Prostate gland (tissue), 2 donors: ENCODE measurements at regions not wholly inside any gene's neighbourhood (a gene's known extent, or its start where the extent isn't known, plus 50 kb on each side); places are given as distances from the start of the nearest gene placed in this dataset.

Experiments used
- DNase-seq: peaks from one replicate; pipeline ENCODE4 v3.0.0-alpha.2; 2019; ENCODE audit warnings: low spot score
- H3K27ac ChIP-seq, 2 donors: fragments of 200-600 bp; sonication (generic); 2 replicates each; pipeline ENCODE4 v1.5.1; 2017 to 2019
- H3K27me3 ChIP-seq: fragments of 200-600 bp; sonication (generic); replicated peaks from 2 replicates; pipeline ENCODE4 v1.5.1; 2019; ENCODE audit not compliant: insufficient read depth
- H3K36me3 ChIP-seq, 2 donors: fragments of 200-600 bp; sonication (generic); 1 replicate in 1 of 2; 2 replicates in 1 of 2; pipeline versions ENCODE4 v1.5.1 to v1.8.1; 2017 to 2019
- H3K4me1 ChIP-seq: fragments of 200-600 bp; sonication (generic); replicated peaks from 2 replicates; pipeline ENCODE4 v1.5.1; 2019
- H3K4me3 ChIP-seq, 2 donors: fragments of 200-600 bp; sonication (generic); 2 replicates each; pipeline ENCODE4 v1.5.1; 2017 to 2019
- H3K9me3 ChIP-seq: fragments of 200-600 bp; sonication (generic); 2 replicates; pipeline ENCODE4 v1.5.1; 2017
- CTCF ChIP-seq, 4 experiments: fragments of 200-600 bp in 2 of 4; fragments of 450-650 bp in 2 of 4; sonication (generic) in 2 of 4; IDR thresholded peaks; 1 replicate in 3 of 4; 2 replicates in 1 of 4; pipeline ENCODE4 v1.5.1; 2016 to 2019; ENCODE audit warnings: antibody characterized with exemption in 4 of 4, mild to moderate bottlenecking in 2 of 4, moderate library complexity in 2 of 4
- POLR2A ChIP-seq: fragments of 450-650 bp; IDR thresholded peaks from one replicate; pipeline ENCODE4 v1.6.1; 2016; ENCODE audit warnings: antibody characterized with exemption, mild to moderate bottlenecking
- POLR2AphosphoS5 ChIP-seq: sonication (generic); formaldehyde crosslinking; IDR thresholded peaks from one replicate; pipeline ENCODE4 v1.6.1; 2017; ENCODE audit warnings: antibody characterized with exemption
- WGBS: methylation state at CpG from one replicate; pipeline ENCODE4 v1.1.5; 2018; 5-methylcytosine and 5-hydroxymethylcytosine counted together
- intact Hi-C: fragments of 100-400 bp; cut with DNase I; formaldehyde crosslinking; loops from one replicate; pipeline ENCODE4 v1.14.2; 2022

DNA sequence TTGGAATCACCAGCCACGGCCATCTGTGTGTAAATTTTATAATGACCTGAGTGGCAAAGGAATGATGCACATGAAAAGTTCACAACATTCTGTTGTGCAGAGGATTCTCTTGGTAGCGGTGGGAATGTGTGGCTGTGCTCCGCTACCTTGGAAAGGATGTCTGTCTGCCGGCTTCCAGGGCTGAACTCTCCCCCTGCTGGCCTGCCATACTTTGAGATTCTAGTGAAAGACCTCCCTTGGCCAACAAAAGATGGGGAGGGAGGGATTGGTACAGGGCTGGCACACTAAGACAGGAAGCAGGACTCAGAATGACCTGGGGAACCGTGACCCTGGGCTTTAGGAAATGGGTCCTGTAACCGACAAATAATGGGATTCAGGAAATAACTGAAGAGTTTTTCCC is 194.5 kb upstream of the PLD5 start:
- TF ChIP-seq CTCF (IDR thresholded peaks at IDR 0.05) (no peak), POLR2AphosphoS5 (no peak), POLR2A (no peak)
- no peak for DNase-seq
- 81% methylated on average over 6 of the region's 6 CpGs for WGBS
- intact Hi-C loops: no loop called here
- Histone ChIP-seq H3K27ac (no peak overlapping the region), H3K4me3 (no peak overlapping the region), H3K4me1 (no peaks in the 10 kb centered on the region), H3K9me3 (no peaks in the 10 kb centered on the region), H3K27me3 (no peaks in the 10 kb centered on the region), H3K36me3 (no peaks in the 10 kb centered on the region)

DNA sequence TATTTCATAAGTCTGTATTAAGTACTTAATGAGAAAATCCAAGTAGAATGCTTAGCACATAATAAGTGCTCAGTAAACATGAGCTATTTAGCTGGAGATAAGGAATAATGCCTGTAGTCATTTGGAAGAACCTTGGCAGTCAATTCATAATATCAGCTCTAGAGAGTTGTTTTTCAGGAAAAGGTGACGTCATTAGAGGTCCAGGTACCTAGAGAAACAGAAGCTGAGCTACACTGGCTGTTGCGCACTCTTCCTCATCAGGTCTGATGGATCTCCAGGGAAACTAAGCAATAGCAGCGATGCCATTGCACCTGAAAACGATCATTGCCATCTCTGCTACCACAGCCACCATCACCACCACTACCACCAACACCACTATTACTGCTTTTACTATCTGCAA is 187.8 kb upstream of the PLD5 start:
- H3K27ac ChIP-seq: no peak overlapping the region

GRCh38 chr1:242710847-242711246 is 186.3 kb upstream of the PLD5 start:
- Histone ChIP-seq H3K36me3 (no peaks in the 10 kb centered on the region), H3K27ac (no peak overlapping the region), H3K9me3 (no peaks in the 10 kb centered on the region), H3K4me1 (no peaks in the 10 kb centered on the region), H3K27me3 (no peaks in the 10 kb centered on the region), H3K4me3 (no peak overlapping the region)
- DNase-seq: no peak
- WGBS: 90% methylated on average over 1 of the region's 1 CpG
- TF ChIP-seq POLR2A (no peak), POLR2AphosphoS5 (no peak), CTCF (IDR thresholded peaks at IDR 0.05) (no peak)
- intact Hi-C loops: no loop called here

More for the DNA sequence above, 187.8 kb upstream of the PLD5 start:
- Histone ChIP-seq H3K36me3 (no peaks in the 10 kb centered on the region), H3K4me1 (no peaks in the 10 kb centered on the region), H3K27me3 (no peaks in the 10 kb centered on the region), H3K9me3 (no peaks in the 10 kb centered on the region), H3K4me3 (no peak overlapping the region)
- intact Hi-C loops: no loop called here
- no peak for DNase-seq
- WGBS: 91% methylated on average over 4 of the region's 4 CpGs
- TF ChIP-seq POLR2AphosphoS5 (no peak), POLR2A (no peak), CTCF (IDR thresholded peaks at IDR 0.05) (no peak)

- H3K4me1 ChIP-seq: no peaks in the 10 kb centered on the region
These were observed 185.8 kb upstream of the PLD5 start for GRCh38 chr1:242710286-242710685.

More at GRCh38 chr1:242710286-242710685, 185.8 kb upstream of the PLD5 start:
- Histone ChIP-seq H3K27me3 (no peaks in the 10 kb centered on the region), H3K4me3 (no peak overlapping the region), H3K27ac (no peak overlapping the region), H3K9me3 (no peaks in the 10 kb centered on the region), H3K36me3 (no peaks in the 10 kb centered on the region)
- DNase-seq: no peak
- intact Hi-C loops: no loop called here
- WGBS: 77% methylated on average over 4 of the region's 4 CpGs
- TF ChIP-seq POLR2A (no peak), CTCF (IDR thresholded peaks at IDR 0.05) (no peak), POLR2AphosphoS5 (no peak)
